Gastroesophageal sphincter (tissue), 4 donors: ENCODE measurements at regions not wholly inside any gene's neighbourhood (a gene's known extent, or its start where the extent isn't known, plus 50 kb on each side); places are given as distances from the start of the nearest gene placed in this dataset.
A peak's percentile ranks its signal among the peaks of the same experiment; 100 is the strongest.
"Not testable (repeated sequence)": the region's sequence is repeated elsewhere in the genome, so short reads cannot be mapped to it uniquely, and the experiment has no call there.

Experiments used
- ATAC-seq: fragments of 150-250 bp; one replicate; pipeline ENCODE4 v1.9.1; 2016; ENCODE audit warnings: mild to moderate bottlenecking, moderate library complexity
- H3K27ac ChIP-seq, 4 donors: fragments of 200-600 bp; sonication (generic) in 3 of 4; 1 replicate in 3 of 4; 2 replicates in 1 of 4; pipeline ENCODE4 v1.5.1; 2016 to 2019
- H3K27me3 ChIP-seq: fragments of 200-600 bp; sonication (generic); one replicate; pipeline ENCODE4 v1.5.1; 2019
- H3K36me3 ChIP-seq, 2 donors: fragments of 200-600 bp; sonication (generic); one replicate each; pipeline ENCODE4 v1.5.1; 2019; ENCODE audit warnings: control low read depth in 1 of 2
- H3K4me1 ChIP-seq, 3 donors: fragments of 200-600 bp; sonication (generic); 1 replicate in 2 of 3; 2 replicates in 1 of 3; pipeline ENCODE4 v1.5.1; 2016 to 2019; ENCODE audit warnings: control low read depth in 2 of 3
- H3K4me3 ChIP-seq, 2 donors: fragments of 200-600 bp; sonication (generic); one replicate each; pipeline ENCODE4 v1.5.1; 2019; ENCODE audit warnings: mild to moderate bottlenecking in 1 of 2, moderate library complexity in 1 of 2
- H3K9me3 ChIP-seq, 3 donors: fragments of 200-600 bp; sonication (generic); one replicate each; pipeline ENCODE4 v1.5.1; 2017 to 2019; ENCODE audit warnings: control low read depth in 2 of 3
- EP300 ChIP-seq: sonication (generic); formaldehyde crosslinking; IDR thresholded peaks from one replicate; pipeline ENCODE4 v1.6.1; 2017; ENCODE audit warnings: antibody characterized with exemption, mild to moderate bottlenecking
- POLR2A ChIP-seq, 2 donors: fragments of 450-650 bp; IDR thresholded peaks; one replicate each; pipeline ENCODE4 v1.6.1; 2017; ENCODE audit warnings: antibody characterized with exemption in 2 of 2, mild to moderate bottlenecking in 2 of 2, moderate library complexity in 1 of 2
- POLR2AphosphoS5 ChIP-seq: sonication (generic); formaldehyde crosslinking; IDR thresholded peaks from one replicate; pipeline ENCODE4 v1.6.1; 2017; ENCODE audit warnings: antibody characterized with exemption
- WGBS, 2 donors: methylation state at CpG; one replicate each; pipeline ENCODE4 v1.1.5; 2018; ENCODE audit warnings: low coverage in 1 of 2; 5-methylcytosine and 5-hydroxymethylcytosine counted together
- TF ChIP-seq, protein P1 (sequence below), 4 experiments: fragments of 200-600 bp in 2 of 4; fragments of 450-650 bp in 2 of 4; sonication (generic) in 1 of 4; IDR thresholded peaks; one replicate each; pipeline ENCODE4 v1.5.1; 2017 to 2019; ENCODE audit warnings: antibody characterized with exemption in 4 of 4, mild to moderate bottlenecking in 2 of 4, moderate library complexity in 2 of 4

DNA sequence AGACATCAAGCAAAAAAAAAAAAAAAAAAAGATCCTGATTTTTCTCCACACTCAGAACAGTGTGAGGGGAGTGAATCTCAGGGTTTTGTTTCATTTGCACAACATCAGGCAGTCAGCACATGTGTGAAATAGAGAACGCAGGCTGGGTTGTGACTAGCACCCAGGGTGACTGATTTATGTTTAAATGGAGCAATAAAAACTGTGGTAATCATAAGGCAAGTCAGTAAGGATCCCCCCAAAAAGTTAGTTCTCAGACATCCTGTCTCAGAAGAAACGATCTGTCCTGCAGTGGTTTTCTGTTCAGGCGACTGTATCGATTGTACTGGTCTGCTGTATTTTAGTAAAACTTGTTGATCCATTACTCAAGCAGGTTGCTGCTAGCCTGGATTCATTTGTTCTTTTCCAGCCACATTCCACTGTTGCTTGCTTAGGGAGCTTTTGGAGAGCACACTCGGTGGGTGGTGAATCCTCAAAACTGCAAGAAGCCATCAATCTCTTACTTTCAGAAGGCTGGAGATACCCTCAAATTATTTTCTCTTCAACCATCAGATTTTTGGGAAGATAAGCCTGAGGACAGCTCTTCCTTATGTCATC is 107.1 kb downstream of the DACT1 start:
- Histone ChIP-seq H3K27ac (no peak overlapping the region), H3K4me3 (no peak overlapping the region), H3K9me3 (no peaks in the 10 kb centered on the region), H3K4me1 (peaks cover 0 to 20% (median 2%) of the 10 kb centered on the region in 3 donors), H3K36me3 (no peaks in the 10 kb centered on the region), H3K27me3 (no peaks in the 10 kb centered on the region)
- no peak for ATAC-seq
- WGBS, 2 donors = 91 to 94% methylated on average over 5 of the region's 5 CpGs
- TF ChIP-seq, protein P1, sequence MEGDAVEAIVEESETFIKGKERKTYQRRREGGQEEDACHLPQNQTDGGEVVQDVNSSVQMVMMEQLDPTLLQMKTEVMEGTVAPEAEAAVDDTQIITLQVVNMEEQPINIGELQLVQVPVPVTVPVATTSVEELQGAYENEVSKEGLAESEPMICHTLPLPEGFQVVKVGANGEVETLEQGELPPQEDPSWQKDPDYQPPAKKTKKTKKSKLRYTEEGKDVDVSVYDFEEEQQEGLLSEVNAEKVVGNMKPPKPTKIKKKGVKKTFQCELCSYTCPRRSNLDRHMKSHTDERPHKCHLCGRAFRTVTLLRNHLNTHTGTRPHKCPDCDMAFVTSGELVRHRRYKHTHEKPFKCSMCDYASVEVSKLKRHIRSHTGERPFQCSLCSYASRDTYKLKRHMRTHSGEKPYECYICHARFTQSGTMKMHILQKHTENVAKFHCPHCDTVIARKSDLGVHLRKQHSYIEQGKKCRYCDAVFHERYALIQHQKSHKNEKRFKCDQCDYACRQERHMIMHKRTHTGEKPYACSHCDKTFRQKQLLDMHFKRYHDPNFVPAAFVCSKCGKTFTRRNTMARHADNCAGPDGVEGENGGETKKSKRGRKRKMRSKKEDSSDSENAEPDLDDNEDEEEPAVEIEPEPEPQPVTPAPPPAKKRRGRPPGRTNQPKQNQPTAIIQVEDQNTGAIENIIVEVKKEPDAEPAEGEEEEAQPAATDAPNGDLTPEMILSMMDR (IDR thresholded peaks at IDR 0.05) = no peak
- TF ChIP-seq EP300 (no peak), POLR2A (IDR thresholded peaks at IDR 0.05) (no peak), POLR2AphosphoS5 (no peak)

DNA sequence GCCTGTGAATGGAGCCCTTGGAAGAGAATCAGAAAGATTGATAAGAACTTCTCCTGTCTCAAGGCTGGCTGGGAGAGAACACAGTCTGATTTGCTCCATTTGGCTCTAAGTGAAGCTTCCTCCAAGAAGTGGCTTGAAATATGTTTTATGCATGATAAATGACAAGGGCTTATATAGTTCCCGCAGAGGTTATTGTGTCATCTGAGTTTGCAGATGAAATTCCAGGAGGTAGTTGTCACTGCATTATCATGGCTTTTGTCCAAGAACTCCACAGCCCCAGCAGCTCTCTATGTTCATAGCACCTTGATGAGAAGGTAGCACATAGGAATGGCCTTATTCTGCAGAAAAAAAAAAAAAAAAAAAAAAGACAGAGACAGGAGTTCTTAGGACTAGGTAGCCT is 108.5 kb downstream of the DACT1 start:
- TF ChIP-seq POLR2A (IDR thresholded peaks at IDR 0.05) = no peak
- TF ChIP-seq POLR2AphosphoS5 = peak; percentile 64
- no peak for ATAC-seq
- Histone ChIP-seq H3K27me3 (no peaks in the 10 kb centered on the region), H3K4me3 (no peak overlapping the region), H3K27ac (no peak overlapping the region), H3K36me3 (no peaks in the 10 kb centered on the region), H3K9me3 (no peaks in the 10 kb centered on the region), H3K4me1 (peaks cover 0 to 10% (median 2%) of the 10 kb centered on the region in 3 donors)
- 0% methylated on average over 1 of the region's 1 CpG for WGBS, 2 donors

DNA sequence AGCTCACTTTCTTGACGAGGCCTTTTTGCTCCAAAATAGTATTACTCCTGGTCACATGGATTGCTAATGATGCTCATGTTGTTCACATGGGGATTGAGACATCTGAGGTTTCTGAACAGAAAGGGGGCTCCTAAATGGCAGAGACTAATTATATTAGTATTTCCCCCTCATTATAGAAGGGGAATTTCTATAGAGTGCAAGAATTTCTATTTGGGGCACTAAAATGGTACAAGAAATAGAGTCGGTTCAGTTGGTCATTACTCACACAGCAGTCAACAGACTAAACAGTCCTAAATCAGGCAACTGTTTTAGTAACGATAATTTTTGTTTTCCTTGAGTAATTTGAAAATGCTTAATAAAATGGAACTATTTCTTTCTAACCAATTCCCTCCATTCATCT is 108.9 kb downstream of the DACT1 start:
- Histone ChIP-seq H3K36me3 (no peaks in the 10 kb centered on the region), H3K27me3 (no peaks in the 10 kb centered on the region), H3K4me1 (peaks cover 0 to 15% (median 5%) of the 10 kb centered on the region in 3 donors), H3K27ac (peak overlapping the region in 3 of 4 donors; percentile 24 to 50 (median 30)), H3K4me3 (no peak overlapping the region), H3K9me3 (no peaks in the 10 kb centered on the region)
- no peak for ATAC-seq
- 54 to 63% methylated on average over 2 to 3 of the region's 3 CpGs for WGBS, 2 donors
- TF ChIP-seq POLR2AphosphoS5 (no peak), EP300 (no peak), POLR2A (IDR thresholded peaks at IDR 0.05) (no peak)
- TF ChIP-seq, protein P1 (IDR thresholded peaks at IDR 0.05) = no peak

DNA sequence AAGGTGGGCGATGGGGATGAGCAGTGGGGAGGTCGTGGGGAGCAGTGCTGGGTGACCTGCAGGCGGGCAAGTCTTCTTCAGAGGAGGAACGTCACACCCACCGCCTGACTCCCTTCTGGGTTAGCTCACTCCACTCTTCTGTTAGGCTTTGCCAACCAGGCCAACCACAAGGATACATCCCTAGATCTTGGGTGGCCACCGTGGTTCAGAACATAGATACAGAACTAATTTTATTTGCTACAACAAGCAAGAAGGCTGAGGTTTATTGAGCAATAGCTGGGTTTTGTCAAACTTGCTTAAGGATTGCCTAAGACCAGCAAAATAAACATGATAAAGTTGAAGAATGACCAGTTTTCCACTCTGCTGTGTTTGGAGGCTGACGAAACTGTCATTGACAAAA is 109.4 kb downstream of the DACT1 start:
- peak; percentile 75 for ATAC-seq
- no peaks in the 10 kb centered on the region for H3K36me3 ChIP-seq
- peak overlapping the region in 3 of 4 donors; percentile 24 to 50 (median 30) for H3K27ac ChIP-seq
- whole genome bisulfite sequencing, 2 donors = 64 to 96% methylated on average over 5 of the region's 7 CpGs
- no peaks in the 10 kb centered on the region for H3K9me3 ChIP-seq
- H3K27me3 ChIP-seq = no peaks in the 10 kb centered on the region
- TF ChIP-seq, protein P1 (IDR thresholded peaks at IDR 0.05) = no peak
- peak; percentile 51 for TF ChIP-seq POLR2AphosphoS5
- no peak overlapping the region for H3K4me3 ChIP-seq
- peaks cover 2 to 20% (median 8%) of the 10 kb centered on the region in 3 donors for H3K4me1 ChIP-seq

DNA sequence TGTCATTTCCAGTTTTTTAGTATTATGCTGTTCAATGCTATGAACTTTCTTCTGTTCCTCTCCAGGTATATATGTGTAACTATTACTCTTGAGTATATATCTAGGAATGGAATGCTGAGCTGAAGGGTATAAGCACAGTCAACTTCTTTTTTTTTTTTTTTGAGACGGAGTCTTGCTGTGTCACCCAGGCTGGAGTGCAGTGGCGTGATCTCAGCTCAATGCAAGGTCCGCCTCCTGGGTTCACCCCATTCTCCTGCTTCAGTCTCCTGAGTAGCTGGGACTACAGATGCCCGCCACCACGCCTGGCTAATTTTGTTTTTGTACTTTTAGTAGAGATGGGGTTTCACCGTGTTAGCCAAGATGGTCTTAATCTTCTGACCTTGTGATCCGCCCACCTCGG is 110.5 kb downstream of the DACT1 start:
- H3K36me3 ChIP-seq, ATAC-seq, H3K9me3 ChIP-seq, H3K27ac ChIP-seq, H3K4me3 ChIP-seq, H3K27me3 ChIP-seq: not testable (repeated sequence)
- peaks cover 3 to 26% (median 8%) of the 10 kb centered on the region in 3 donors for H3K4me1 ChIP-seq
- WGBS, 2 donors = 87 to 97% methylated on average over 7 of the region's 8 CpGs

DNA sequence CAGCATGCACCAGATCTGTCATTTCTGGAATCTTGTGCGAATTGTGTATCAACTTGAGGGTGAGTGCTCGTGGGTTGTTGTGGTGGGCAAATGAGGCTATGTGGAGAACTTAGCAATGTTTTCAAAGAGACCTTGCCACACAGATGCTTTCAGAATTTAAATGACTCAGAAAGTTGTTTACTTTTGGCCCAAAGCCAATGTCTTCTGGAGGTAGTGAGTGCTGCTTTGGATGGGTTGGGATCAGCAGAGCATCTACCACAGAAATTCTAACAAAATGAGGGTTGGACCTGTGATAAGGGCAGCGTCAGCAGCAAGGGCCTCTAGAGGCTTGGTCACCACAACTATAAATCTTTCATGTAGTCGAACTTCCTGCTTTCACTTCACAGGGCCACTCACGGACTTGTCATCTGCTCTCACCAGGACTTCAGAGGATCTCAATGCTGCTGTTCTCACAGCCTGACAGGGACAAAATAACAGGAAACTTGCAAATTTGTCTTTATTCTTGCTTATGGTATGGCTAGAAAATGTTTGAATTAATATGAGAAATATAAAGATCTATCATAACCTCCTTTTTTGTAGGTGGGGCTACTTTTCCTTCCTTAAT is 111.4 kb downstream of the DACT1 start:
- ATAC-seq = peak; percentile 21

More for the DNA sequence above, 111.4 kb downstream of the DACT1 start:
- peaks cover 3 to 26% (median 8%) of the 10 kb centered on the region in 3 donors for H3K4me1 ChIP-seq
- no peaks in the 10 kb centered on the region for H3K27me3 ChIP-seq
- no peaks in the 10 kb centered on the region for H3K36me3 ChIP-seq
- 43 to 64% methylated on average over 4 to 5 of the region's 5 CpGs for whole genome bisulfite sequencing, 2 donors
- H3K4me3 ChIP-seq = no peak overlapping the region
- TF ChIP-seq EP300 = no peak
- TF ChIP-seq POLR2A (IDR thresholded peaks at IDR 0.05) = no peak
- TF ChIP-seq, protein P1 (IDR thresholded peaks at IDR 0.05) = no peak
- peak; percentile 25 for TF ChIP-seq POLR2AphosphoS5
- H3K9me3 ChIP-seq = no peaks in the 10 kb centered on the region
- H3K27ac ChIP-seq = no peak overlapping the region
